GM19035 (cell line): ENCODE measurements at regions not wholly inside any gene's neighbourhood (a gene's known extent, or its start where the extent isn't known, plus 50 kb on each side); places are given as distances from the start of the nearest gene placed in this dataset.

ENCODE experiments used
- ATAC-seq: cut with Tn5 transposase; IDR thresholded peaks from one replicate; pipeline ENCODE4 v1.9.1; 2021; ENCODE audit not compliant: unreplicated experiment

DNA sequence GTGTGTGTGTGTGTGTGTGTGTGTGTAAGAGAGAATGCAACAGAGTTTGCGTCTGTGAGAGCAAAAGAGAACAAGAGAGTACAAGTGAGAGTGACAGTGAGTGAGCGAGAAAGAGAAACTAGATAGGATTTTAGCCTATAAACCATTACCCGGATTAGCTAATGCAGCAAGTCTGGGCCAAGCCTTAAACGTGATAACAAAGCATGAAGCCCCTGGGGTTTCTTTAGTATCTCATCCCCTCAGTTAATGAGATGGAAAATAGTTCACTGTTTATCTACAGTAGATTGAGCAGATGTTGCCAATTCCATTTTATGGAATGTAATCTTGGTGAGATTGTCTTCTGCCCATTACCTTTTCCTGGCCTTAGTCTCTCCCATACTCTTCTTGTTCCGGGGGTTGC, 114.5 kb downstream of the MAT2B start:
- ATAC-seq: no peak

GRCh38 chr5:163622799-163623198, 117.4 kb downstream of the MAT2B start:
- no peak for ATAC-seq

GRCh38 chr5:163623524-163623923, 118.1 kb downstream of the MAT2B start:
- ATAC-seq: no peak

- no peak for ATAC-seq
Observed at GRCh38 chr5:163623986-163624385, 118.6 kb downstream of the MAT2B start.

GRCh38 chr5:163624431-163624830, 119.0 kb downstream of the MAT2B start:
- ATAC-seq: no peak

DNA sequence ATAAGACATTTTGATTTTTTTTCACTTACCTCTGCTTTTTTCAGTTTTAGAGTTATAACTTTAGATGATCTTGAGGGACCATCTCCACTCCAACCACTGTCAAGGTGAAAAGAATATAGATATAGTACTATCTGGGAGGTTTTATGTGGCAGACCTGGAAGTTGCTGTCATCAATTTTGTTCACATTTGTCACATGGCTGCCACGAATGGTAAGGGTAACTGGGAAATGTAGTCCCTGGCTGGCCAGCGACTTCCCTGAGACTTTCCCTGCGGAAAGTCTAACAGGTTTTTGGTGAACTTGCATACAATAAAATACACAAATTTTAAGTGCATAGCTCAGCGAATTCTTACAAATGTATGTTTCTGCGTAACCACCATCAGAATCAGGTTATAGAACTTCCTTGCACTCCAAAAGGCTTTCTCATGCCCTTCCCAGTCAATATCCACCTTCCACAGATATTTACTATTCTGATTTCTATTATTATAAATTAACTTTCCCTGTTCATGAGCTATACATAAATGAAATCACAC, 121.5 kb downstream of the MAT2B start:
- ATAC-seq: no peak

- ATAC-seq: no peak
Observed at GRCh38 chr5:163631856-163632255, 126.4 kb downstream of the MAT2B start.

GRCh38 chr5:163633926-163634460, 128.6 kb downstream of the MAT2B start:
- no peak for ATAC-seq

DNA sequence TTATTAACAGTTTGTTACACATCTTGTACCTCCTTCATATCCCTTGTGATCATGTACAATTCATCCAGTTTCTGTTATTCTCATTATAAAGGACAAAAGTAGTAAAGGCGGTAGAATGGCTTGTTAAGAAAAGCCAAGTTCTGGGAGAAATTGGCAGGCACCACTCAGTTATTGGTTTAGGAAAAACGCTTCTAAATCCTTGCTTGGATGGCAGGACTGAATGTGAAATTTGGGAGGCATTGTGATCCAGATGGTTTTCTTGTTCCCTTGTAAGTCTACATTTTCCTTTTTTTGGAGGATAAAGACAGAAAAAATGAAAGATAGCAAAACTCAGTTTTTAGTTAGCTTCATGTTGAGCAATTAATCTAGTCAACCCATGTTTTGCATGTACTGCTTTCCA, 130.2 kb downstream of the MAT2B start:
- no peak for ATAC-seq

DNA sequence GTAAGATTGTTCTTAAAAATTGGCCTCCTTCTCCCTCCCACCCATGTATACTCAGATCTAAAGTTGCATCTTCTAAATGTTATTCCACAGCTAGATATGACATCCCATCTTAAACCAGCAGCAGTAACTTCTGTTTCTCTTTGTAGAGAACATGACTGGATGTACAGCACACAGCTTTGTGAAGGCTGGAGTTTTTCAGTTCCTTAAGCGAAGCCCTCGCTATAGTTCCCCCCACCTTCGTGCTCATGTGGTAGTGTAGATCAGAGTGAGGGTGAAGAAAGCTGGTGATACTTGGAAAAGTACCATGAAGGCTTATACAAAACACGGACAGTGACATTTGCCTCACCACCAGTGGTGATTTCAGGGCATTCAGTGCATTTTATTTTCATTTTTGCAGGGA, 137.5 kb downstream of the MAT2B start:
- ATAC-seq: no peak

DNA sequence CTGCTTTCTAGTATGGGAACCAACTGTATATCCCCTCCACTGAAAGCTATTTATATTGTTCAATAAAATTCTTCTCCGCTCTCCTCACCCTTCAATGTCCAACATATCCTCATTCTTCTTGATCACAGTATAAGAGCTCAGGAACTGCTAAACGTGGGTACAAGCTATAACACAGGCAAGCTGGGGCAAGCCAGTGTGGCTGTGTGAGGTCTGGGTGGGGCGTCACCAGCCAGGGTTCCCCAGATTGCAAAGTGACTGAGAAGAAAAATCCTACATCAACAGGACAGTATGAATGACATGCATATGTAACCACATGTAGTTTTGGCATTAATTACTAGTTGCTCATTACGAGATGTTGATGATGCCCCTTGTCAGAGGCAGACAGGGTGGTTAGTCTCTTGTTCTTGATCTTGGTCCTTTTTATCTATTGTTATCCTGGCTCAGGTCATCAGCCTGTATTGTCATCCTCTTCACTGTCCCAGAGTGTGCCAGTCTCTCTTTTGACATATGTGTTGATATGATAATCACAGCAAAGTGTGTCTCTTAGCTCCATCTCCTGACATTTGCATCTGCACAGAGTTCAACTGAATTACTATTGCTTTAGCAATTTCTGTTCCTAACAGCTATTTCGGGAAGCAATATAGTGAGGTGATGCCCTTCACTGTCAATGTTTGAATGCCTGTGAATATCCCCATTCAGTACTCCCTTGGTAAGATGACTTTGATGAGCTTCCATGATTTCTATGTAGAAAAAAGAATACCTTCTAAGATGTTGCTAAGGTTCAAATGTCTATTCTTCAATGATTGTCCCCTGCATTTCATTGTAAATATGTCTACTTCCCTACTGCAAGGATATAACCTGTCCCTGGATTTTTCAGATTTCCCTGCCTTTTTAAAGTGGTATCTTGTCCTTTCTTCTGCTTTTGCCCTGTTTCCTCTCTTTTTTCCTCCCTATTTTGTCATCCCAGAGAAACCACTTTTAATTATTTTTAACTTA, 140.3 kb downstream of the MAT2B start:
- no peak for ATAC-seq

GRCh38 chr5:163649514-163649913, 144.1 kb downstream of the MAT2B start:
- no peak for ATAC-seq

GRCh38 chr5:163653526-163653925, 148.1 kb downstream of the MAT2B start:
- ATAC-seq: no peak

DNA sequence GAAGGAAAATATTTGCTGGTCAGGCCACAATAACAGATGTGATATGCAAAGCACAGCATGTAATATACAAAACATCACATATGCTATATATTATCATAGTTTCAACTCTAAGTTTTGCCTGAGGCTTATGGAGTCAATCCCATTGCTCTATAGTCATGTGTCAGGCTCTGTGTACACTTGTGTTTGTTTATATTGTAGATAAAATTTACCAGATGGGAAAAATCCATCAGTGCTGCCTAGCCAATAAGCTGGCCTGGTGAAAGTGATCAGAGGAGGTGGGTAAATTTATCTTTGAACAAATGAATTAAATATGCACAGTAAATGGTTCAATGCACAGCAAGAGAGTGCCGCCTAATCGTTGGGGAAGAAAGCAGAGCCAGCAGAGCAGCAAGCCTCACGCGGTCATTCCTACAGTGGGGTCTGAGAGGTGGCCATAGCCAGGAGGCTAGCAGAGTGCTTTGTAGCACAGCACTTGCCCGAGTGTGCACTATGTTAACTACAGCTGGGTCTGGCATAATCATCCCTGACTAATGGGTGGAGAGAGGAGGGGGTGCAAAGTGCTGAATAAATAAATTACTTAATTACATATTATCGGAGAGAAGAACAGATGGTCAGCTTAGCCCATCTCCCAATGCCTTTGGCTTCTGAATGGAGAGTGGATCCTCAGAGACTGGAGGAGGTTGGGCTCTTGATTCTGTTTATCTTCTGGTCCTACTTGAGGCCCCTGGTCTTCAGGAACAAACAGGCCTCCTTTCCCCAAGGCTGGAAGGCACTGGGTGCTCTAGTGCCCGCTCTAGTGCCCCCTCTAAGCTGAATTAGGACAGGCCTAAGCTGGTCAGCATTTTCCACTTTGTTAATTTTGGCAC, 153.5 kb downstream of the MAT2B start:
- no peak for ATAC-seq

- ATAC-seq: no peak
Observed at GRCh38 chr5:163659568-163659902, 154.1 kb downstream of the MAT2B start.

DNA sequence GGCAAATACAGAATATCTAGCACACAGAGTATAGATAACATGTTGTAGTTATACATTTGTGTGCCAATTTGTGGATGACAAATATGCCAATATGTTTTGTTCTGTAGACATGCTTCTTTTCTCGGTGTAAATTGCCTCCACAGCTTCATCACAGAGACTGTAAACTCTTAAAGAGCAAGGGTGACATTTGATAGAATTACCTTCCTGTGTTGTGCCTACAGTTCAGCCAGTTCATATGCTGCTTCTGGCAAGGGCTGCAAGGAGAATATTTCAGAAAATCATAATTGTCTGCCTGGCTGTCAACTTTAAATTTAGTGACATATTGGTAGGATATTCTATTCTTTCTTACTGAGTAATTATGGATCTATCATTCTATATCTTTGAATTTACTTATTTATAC, 155.1 kb downstream of the MAT2B start:
- no peak for ATAC-seq

DNA sequence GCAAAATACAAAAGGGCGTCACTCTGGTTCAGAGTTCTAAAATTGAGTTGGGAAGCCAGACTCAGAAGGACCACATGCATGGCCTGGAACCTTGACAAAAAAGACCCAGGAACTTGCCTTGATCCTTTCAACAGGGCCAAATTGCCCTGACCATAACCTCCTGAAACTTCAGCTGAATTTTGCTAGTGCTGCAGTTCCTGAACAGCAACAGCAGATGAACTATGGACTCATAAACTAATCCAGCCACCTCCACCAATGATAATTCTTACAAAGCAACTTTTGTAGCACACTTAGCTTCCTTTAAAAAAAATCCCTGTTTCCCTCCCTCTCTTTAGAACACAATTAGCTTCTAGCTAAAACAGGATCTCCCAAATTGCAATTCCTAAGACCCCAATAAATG, 155.9 kb downstream of the MAT2B start:
- no peak for ATAC-seq

DNA sequence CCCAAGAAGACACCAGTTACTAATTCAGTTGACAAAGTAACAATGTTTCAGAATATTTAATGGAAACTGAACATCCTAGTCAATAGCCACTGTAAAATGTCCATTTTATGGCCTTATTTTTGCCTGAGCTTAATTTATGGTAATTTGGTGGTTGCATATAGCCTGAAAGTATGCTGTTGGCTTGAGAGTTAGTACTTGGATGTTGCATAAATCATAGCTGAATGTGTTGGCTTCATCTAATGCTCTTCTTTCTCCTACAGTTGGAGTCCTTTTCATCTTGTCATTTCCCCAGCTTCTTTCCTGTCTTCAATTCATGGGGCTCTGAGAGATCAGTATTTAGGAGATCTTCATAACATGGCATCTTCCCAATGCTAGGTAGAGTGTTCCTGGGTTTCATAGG, 164.6 kb downstream of the MAT2B start:
- ATAC-seq: no peak

DNA sequence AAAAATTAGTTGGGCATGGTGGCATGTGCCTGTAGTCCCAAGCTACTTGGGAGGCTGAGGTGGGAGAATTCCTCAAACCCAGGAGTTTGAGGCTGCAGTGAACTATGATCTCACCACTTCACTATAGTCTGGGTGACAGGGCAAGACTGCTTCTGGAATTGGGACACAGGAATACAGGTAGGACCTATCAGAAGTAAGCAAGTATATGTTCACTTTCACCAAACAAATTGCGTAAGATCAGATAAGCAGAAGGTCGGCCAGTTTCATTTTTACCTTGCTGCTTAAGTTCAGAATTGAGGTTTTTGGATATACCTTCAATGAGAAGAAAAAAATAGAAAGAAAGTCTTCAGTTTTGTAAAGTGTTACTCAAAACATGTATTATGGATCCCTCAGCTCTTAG, 171.7 kb downstream of the MAT2B start:
- ATAC-seq: no peak

GRCh38 chr5:163682234-163682633, 176.8 kb downstream of the MAT2B start:
- ATAC-seq: no peak

GRCh38 chr5:163687414-163687813, 182.0 kb downstream of the MAT2B start:
- no peak for ATAC-seq
